ENCODE measurements at regions not wholly inside any gene's neighbourhood (a gene's known extent, or its start where the extent isn't known, plus 50 kb on each side); places are given as distances from the start of the nearest gene placed in this dataset.

- peaks cover 3% of the 10 kb centered on the region for H3K9me3 Mint-ChIP-seq
- POLR2A ChIA-PET = no interaction called here
- DNase-seq = no peak
- no peaks in the 10 kb centered on the region for H3K27me3 Mint-ChIP-seq
- intact Hi-C loops (cut with micrococcal nuclease) = no loop called here
- no peak for ATAC-seq (ENCODE audit: low read depth)
- no peak overlapping the region for H3K27ac Mint-ChIP-seq
- TF ChIP-seq CTCF (IDR thresholded peaks at IDR 0.05) = no peak
- no peak overlapping the region for H3K4me3 Mint-ChIP-seq
- no peaks in the 10 kb centered on the region for H3K36me3 Mint-ChIP-seq (ENCODE audit: low read depth)
- no peaks in the 10 kb centered on the region for H3K4me1 Mint-ChIP-seq
- CTCF ChIA-PET = no interaction called here
These were observed 645.8 kb upstream of the NDST4 start for GRCh38 chr4:115759231-115759630.

- DNase-seq = no peak
- Mint-ChIP-seq H3K4me1 (no peaks in the 10 kb centered on the region), H3K27me3 (no peaks in the 10 kb centered on the region), H3K4me3 (no peak overlapping the region), H3K27ac (no peak overlapping the region), H3K9me3 (peaks cover 8% of the 10 kb centered on the region), H3K36me3 (ENCODE audit: low read depth) (no peaks in the 10 kb centered on the region)
- ATAC-seq (ENCODE audit: low read depth) = no peak
- POLR2A ChIA-PET = no interaction called here
- CTCF ChIA-PET = no interaction called here
- TF ChIP-seq CTCF (IDR thresholded peaks at IDR 0.05) = no peak
- intact Hi-C loops (cut with micrococcal nuclease) = no loop called here
These were observed 636.0 kb upstream of the NDST4 start for GRCh38 chr4:115749404-115749803.

- intact Hi-C loops (cut with micrococcal nuclease) = no loop called here
- H3K36me3 Mint-ChIP-seq (ENCODE audit: low read depth) = no peaks in the 10 kb centered on the region
- no peaks in the 10 kb centered on the region for H3K27me3 Mint-ChIP-seq
- DNase-seq = no peak
- POLR2A ChIA-PET = no interaction called here
- ATAC-seq (ENCODE audit: low read depth) = no peak
- CTCF ChIA-PET = no interaction called here
- peaks cover 2% of the 10 kb centered on the region for H3K9me3 Mint-ChIP-seq
- no peaks in the 10 kb centered on the region for H3K4me1 Mint-ChIP-seq
- TF ChIP-seq CTCF (IDR thresholded peaks at IDR 0.05) = no peak
- no peak overlapping the region for H3K27ac Mint-ChIP-seq
- no peak overlapping the region for H3K4me3 Mint-ChIP-seq
These were observed 627.4 kb upstream of the NDST4 start for GRCh38 chr4:115740806-115741205.

GRCh38 chr4:115729739-115730266 lies 616.4 kb upstream of the NDST4 start:
- H3K27ac Mint-ChIP-seq = no peak overlapping the region
- ATAC-seq (ENCODE audit: low read depth) (no peak), DNase-seq (no peak)
- H3K27me3 Mint-ChIP-seq = no peaks in the 10 kb centered on the region
- no peak overlapping the region for H3K4me3 Mint-ChIP-seq
- intact Hi-C loops (cut with micrococcal nuclease) = no loop called here
- H3K4me1 Mint-ChIP-seq = no peaks in the 10 kb centered on the region
- H3K36me3 Mint-ChIP-seq (ENCODE audit: low read depth) = no peaks in the 10 kb centered on the region
- CTCF ChIA-PET = no interaction called here
- POLR2A ChIA-PET = no interaction called here
- TF ChIP-seq CTCF (IDR thresholded peaks at IDR 0.05) = no peak
- peaks cover 3% of the 10 kb centered on the region for H3K9me3 Mint-ChIP-seq

- no peak overlapping the region for H3K27ac Mint-ChIP-seq
- DNase-seq = no peak
- H3K27me3 Mint-ChIP-seq = no peaks in the 10 kb centered on the region
- POLR2A ChIA-PET = no interaction called here
- intact Hi-C loops (cut with micrococcal nuclease) = no loop called here
- CTCF ChIA-PET = no interaction called here
- no peak for TF ChIP-seq CTCF (IDR thresholded peaks at IDR 0.05)
- H3K36me3 Mint-ChIP-seq (ENCODE audit: low read depth) = no peaks in the 10 kb centered on the region
- ATAC-seq (ENCODE audit: low read depth) = no peak
- no peak overlapping the region for H3K4me3 Mint-ChIP-seq
- no peaks in the 10 kb centered on the region for H3K4me1 Mint-ChIP-seq
- peaks cover 3% of the 10 kb centered on the region for H3K9me3 Mint-ChIP-seq
These were observed 610.2 kb upstream of the NDST4 start for GRCh38 chr4:115723621-115724020.
